Stimulated activated CD4-positive, alpha-beta T cell treated with anti-CD3 and anti-CD28 coated beads, Interleukin-1b, Interleukin-23, amount 100 ng/mL, for 4 hours (primary cell): ENCODE measurements at regions not wholly inside any gene's neighbourhood (a gene's known extent, or its start where the extent isn't known, plus 50 kb on each side); places are given as distances from the start of the nearest gene placed in this dataset.

ENCODE experiments used
- DNase-seq, 2 donors: peaks; one replicate each; pipeline ENCODE4 v3.0.0-alpha.2; 2020; ENCODE audit warnings: low read depth in 2 of 2

GRCh38 chr18:76771192-76771799 is 51.1 kb upstream of the ZNF236 start:
- DNase-seq = no peak

- DNase-seq = no peak
Observed at GRCh38 chr18:76767954-76768353, 54.4 kb upstream of the ZNF236 start.

GRCh38 chr18:76766429-76766828 is 55.9 kb upstream of the ZNF236 start:
- no peak for DNase-seq

- DNase-seq = no peak
Observed at GRCh38 chr18:76765649-76766048, 56.7 kb upstream of the ZNF236 start.

GRCh38 chr18:76764291-76764901 is 58.0 kb upstream of the ZNF236 start:
- no peak for DNase-seq

GRCh38 chr18:76759056-76759455 is 63.3 kb upstream of the ZNF236 start:
- no peak for DNase-seq

- DNase-seq = no peak
Observed at GRCh38 chr18:76757925-76758324, 64.4 kb upstream of the ZNF236 start.

GRCh38 chr18:76757335-76757734 is 65.0 kb upstream of the ZNF236 start:
- no peak for DNase-seq

- DNase-seq = no peak
Observed at GRCh38 chr18:76756531-76757253, 65.7 kb upstream of the ZNF236 start.

- DNase-seq = no peak
Observed at GRCh38 chr18:76754351-76754750, 68.0 kb upstream of the ZNF236 start.

- DNase-seq = no peak
Observed at GRCh38 chr18:76752400-76752799, 70.0 kb upstream of the ZNF236 start.

GRCh38 chr18:76750917-76751890 is 71.2 kb upstream of the ZNF236 start:
- DNase-seq = no peak

- DNase-seq = no peak
Observed at GRCh38 chr18:76750269-76750668, 72.1 kb upstream of the ZNF236 start.

GRCh38 chr18:76747676-76748075 is 74.7 kb upstream of the ZNF236 start:
- no peak for DNase-seq

GRCh38 chr18:76741346-76741745 is 81.0 kb upstream of the ZNF236 start:
- no peak for DNase-seq

- no peak for DNase-seq
Observed at GRCh38 chr18:76736309-76736708, 86.0 kb upstream of the ZNF236 start.

GRCh38 chr18:76730901-76731300 is 91.5 kb upstream of the ZNF236 start:
- DNase-seq = no peak

GRCh38 chr18:76727589-76727988 is 94.8 kb upstream of the ZNF236 start:
- DNase-seq = no peak

GRCh38 chr18:76725445-76725844 is 96.9 kb upstream of the ZNF236 start:
- DNase-seq = no peak

- DNase-seq = no peak
Observed at GRCh38 chr18:76722224-76723061, 99.9 kb upstream of the ZNF236 start.
